Lower leg skin (tissue), 3 donors: ENCODE measurements at regions not wholly inside any gene's neighbourhood (a gene's known extent, or its start where the extent isn't known, plus 50 kb on each side); places are given as distances from the start of the nearest gene placed in this dataset.

Source experiments
- CTCF ChIP-seq, 3 donors: fragments of 450-650 bp; IDR thresholded peaks; one replicate each; pipeline ENCODE4 v1.5.1; 2016; ENCODE audit warnings: antibody characterized with exemption in 3 of 3, mild to moderate bottlenecking in 3 of 3, moderate library complexity in 2 of 3
- POLR2A ChIP-seq, 2 donors: fragments of 450-650 bp; IDR thresholded peaks; one replicate each; pipeline ENCODE4 v1.6.1; 2016 to 2017; ENCODE audit warnings: antibody characterized with exemption in 2 of 2, mild to moderate bottlenecking in 1 of 2, moderate library complexity in 1 of 2

GRCh38 chr21:19475525-19475924 is 1071.9 kb upstream of the TMPRSS15 start:
- TF ChIP-seq CTCF (IDR thresholded peaks at IDR 0.05), result no peak
- no peak for TF ChIP-seq POLR2A (IDR thresholded peaks at IDR 0.05)
